Endodermal cell (in vitro differentiated cells): ENCODE measurements at regions not wholly inside any gene's neighbourhood (a gene's known extent, or its start where the extent isn't known, plus 50 kb on each side); places are given as distances from the start of the nearest gene placed in this dataset.
"Not testable (repeated sequence)": the region's sequence is repeated elsewhere in the genome, so short reads cannot be mapped to it uniquely, and the experiment has no call there.

Source experiments
- DNase-seq: peaks from one replicate; pipeline ENCODE4 v3.0.0-alpha.2; 2017
- H3K27ac ChIP-seq: 2 replicates; pipeline ENCODE4 v1.5.1; 2013; ENCODE audit warnings: mild to moderate bottlenecking, low read depth, low read length, moderate library complexity
- H3K27me3 ChIP-seq: 2 replicates; pipeline ENCODE4 v1.6.1; 2013; ENCODE audit warnings: mild to moderate bottlenecking, low read length, moderate library complexity; ENCODE audit not compliant: insufficient read depth, control insufficient read depth, poor library complexity, severe bottlenecking
- H3K36me3 ChIP-seq: 2 replicates; pipeline ENCODE4 v1.7.0; 2013; ENCODE audit warnings: mild to moderate bottlenecking, low read length, moderate library complexity; ENCODE audit not compliant: control insufficient read depth, insufficient read depth
- H3K4me1 ChIP-seq: one replicate; pipeline ENCODE4 v1.7.0; 2013; ENCODE audit warnings: low read length; ENCODE audit not compliant: control insufficient read depth, insufficient read depth
- H3K4me3 ChIP-seq: 2 replicates; pipeline ENCODE4 v1.5.1; 2013; ENCODE audit warnings: mild to moderate bottlenecking, low read length, moderate library complexity
- H3K9ac ChIP-seq: 2 replicates; pipeline ENCODE4 v1.6.1; 2013; ENCODE audit warnings: mild to moderate bottlenecking, low read length, moderate library complexity; ENCODE audit not compliant: poor library complexity, severe bottlenecking; ENCODE audit errors: extremely low read depth
- H3K9me3 ChIP-seq: 2 replicates; pipeline ENCODE4 v1.6.1; 2013; ENCODE audit warnings: mild to moderate bottlenecking, low read length, moderate library complexity; ENCODE audit not compliant: control insufficient read depth
- H3K27ac Mint-ChIP-seq: 2 replicates; pipeline ENCODE4 v1.8.0; 2020; ENCODE audit warnings: mixed read lengths
- H3K27me3 Mint-ChIP-seq: 2 replicates; pipeline ENCODE4 v1.8.0; 2021; ENCODE audit warnings: mild to moderate bottlenecking, mixed read lengths; ENCODE audit not compliant: insufficient read depth
- H3K36me3 Mint-ChIP-seq: 2 replicates; pipeline ENCODE4 v1.8.0; 2020; ENCODE audit warnings: low read depth, mixed read lengths
- H3K4me1 Mint-ChIP-seq: 2 replicates; pipeline ENCODE4 v1.8.0; 2020; ENCODE audit warnings: mixed read lengths
- H3K4me3 Mint-ChIP-seq: 2 replicates; pipeline ENCODE4 v1.8.0; 2020; ENCODE audit warnings: mild to moderate bottlenecking, moderate library complexity, mixed read lengths
- H3K9me3 Mint-ChIP-seq: 2 replicates; pipeline ENCODE4 v1.8.0; 2020; ENCODE audit warnings: mild to moderate bottlenecking, mixed read lengths
- CTCF ChIP-seq: fragments of 200-600 bp; sonication (generic); conservative IDR thresholded peaks from 2 replicates; pipeline ENCODE4 v1.5.0; 2021; ENCODE audit warnings: antibody characterized with exemption, mild to moderate bottlenecking
- WGBS, 2 experiments: methylation state at CpG; one replicate each; pipeline versions ENCODE4 v1.1.5 to v1.1.7; 2013; ENCODE audit warnings: missing lambda C conversion rate in 2 of 2, mixed read lengths in 1 of 2; ENCODE audit not compliant: insufficient coverage in 1 of 2, insufficient read length in 1 of 2; 5-methylcytosine and 5-hydroxymethylcytosine counted together

GRCh38 chr14:105626111-105626510 is 99.7 kb downstream of the TMEM121 start:
- not testable (repeated sequence) for H3K36me3 ChIP-seq, H3K9me3 ChIP-seq, H3K27ac ChIP-seq, H3K9ac ChIP-seq, H3K27me3 Mint-ChIP-seq, H3K27me3 ChIP-seq, H3K4me3 ChIP-seq, H3K4me1 ChIP-seq, DNase-seq, H3K27ac Mint-ChIP-seq, H3K36me3 Mint-ChIP-seq, H3K4me3 Mint-ChIP-seq, H3K4me1 Mint-ChIP-seq
- H3K9me3 Mint-ChIP-seq: peaks cover 69% of the 10 kb centered on the region
- WGBS, 2 experiments: 53 to 68% methylated on average over 5 to 12 of the region's 15 CpGs

GRCh38 chr14:105626651-105627050 is 100.3 kb downstream of the TMEM121 start:
- not testable (repeated sequence) for H3K9me3 ChIP-seq, DNase-seq, H3K4me1 Mint-ChIP-seq, H3K4me3 ChIP-seq, H3K4me3 Mint-ChIP-seq, H3K36me3 Mint-ChIP-seq, H3K27ac ChIP-seq, H3K27ac Mint-ChIP-seq, H3K27me3 ChIP-seq, H3K9ac ChIP-seq, H3K27me3 Mint-ChIP-seq, H3K36me3 ChIP-seq, H3K4me1 ChIP-seq
- WGBS, 2 experiments: no CpG with 5 or more reads among the region's 5 CpGs
- H3K9me3 Mint-ChIP-seq: peaks cover 69% of the 10 kb centered on the region

- not testable (repeated sequence) for H3K36me3 Mint-ChIP-seq, H3K4me3 Mint-ChIP-seq, H3K9me3 ChIP-seq, H3K4me3 ChIP-seq, H3K9ac ChIP-seq, DNase-seq, H3K36me3 ChIP-seq, H3K27me3 Mint-ChIP-seq, H3K27ac Mint-ChIP-seq, H3K4me1 Mint-ChIP-seq, H3K4me1 ChIP-seq, H3K27ac ChIP-seq, H3K27me3 ChIP-seq
- peaks cover 71% of the 10 kb centered on the region for H3K9me3 Mint-ChIP-seq
- 35% methylated on average over 4 of the region's 6 CpGs; no CpG with 5 or more reads in 1 of the 2 experiments for WGBS, 2 experiments
Measured at GRCh38 chr14:105627287-105627686, 100.9 kb downstream of the TMEM121 start.

GRCh38 chr14:105627701-105628100 is 101.3 kb downstream of the TMEM121 start:
- Mint-ChIP-seq H3K9me3 (peaks cover 73% of the 10 kb centered on the region), H3K27ac (no peak overlapping the region), H3K4me1 (no peaks in the 10 kb centered on the region), H3K4me3 (no peak overlapping the region), H3K27me3 (no peaks in the 10 kb centered on the region), H3K36me3 (peaks cover 5% of the 10 kb centered on the region)
- Histone ChIP-seq H3K9me3 (peaks cover 8% of the 10 kb centered on the region), H3K36me3 (no peaks in the 10 kb centered on the region), H3K9ac (no peak overlapping the region), H3K27ac (no peak overlapping the region), H3K4me1 (no peaks in the 10 kb centered on the region), H3K27me3 (no peaks in the 10 kb centered on the region), H3K4me3 (no peak overlapping the region)
- no peak for DNase-seq
- 63 to 69% methylated on average over 5 to 10 of the region's 10 CpGs for WGBS, 2 experiments
- no peak for TF ChIP-seq CTCF

GRCh38 chr14:105628126-105628525 is 101.7 kb downstream of the TMEM121 start:
- H3K27me3 ChIP-seq, H3K9ac ChIP-seq, H3K4me3 Mint-ChIP-seq, H3K4me3 ChIP-seq, H3K9me3 ChIP-seq, H3K27ac ChIP-seq, H3K27ac Mint-ChIP-seq, H3K36me3 ChIP-seq, H3K4me1 ChIP-seq, H3K27me3 Mint-ChIP-seq, H3K4me1 Mint-ChIP-seq, DNase-seq, H3K36me3 Mint-ChIP-seq: not testable (repeated sequence)
- peaks cover 73% of the 10 kb centered on the region for H3K9me3 Mint-ChIP-seq
- WGBS, 2 experiments: 71% methylated on average over 4 of the region's 4 CpGs; no CpG with 5 or more reads in 1 of the 2 experiments

- H3K4me3 Mint-ChIP-seq, H3K9me3 ChIP-seq, H3K27ac ChIP-seq, H3K36me3 Mint-ChIP-seq, H3K9ac ChIP-seq, H3K4me1 Mint-ChIP-seq, H3K36me3 ChIP-seq, H3K4me3 ChIP-seq, H3K4me1 ChIP-seq, H3K27me3 Mint-ChIP-seq, H3K27ac Mint-ChIP-seq, DNase-seq, H3K27me3 ChIP-seq: not testable (repeated sequence)
- H3K9me3 Mint-ChIP-seq: peaks cover 77% of the 10 kb centered on the region
- WGBS, 2 experiments: 76 to 78% methylated on average over 6 to 11 of the region's 11 CpGs
Measured at GRCh38 chr14:105628531-105629067, 102.2 kb downstream of the TMEM121 start.
